ENCODE measurements at regions not wholly inside any gene's neighbourhood (a gene's known extent, or its start where the extent isn't known, plus 50 kb on each side); places are given as distances from the start of the nearest gene placed in this dataset.

DNA sequence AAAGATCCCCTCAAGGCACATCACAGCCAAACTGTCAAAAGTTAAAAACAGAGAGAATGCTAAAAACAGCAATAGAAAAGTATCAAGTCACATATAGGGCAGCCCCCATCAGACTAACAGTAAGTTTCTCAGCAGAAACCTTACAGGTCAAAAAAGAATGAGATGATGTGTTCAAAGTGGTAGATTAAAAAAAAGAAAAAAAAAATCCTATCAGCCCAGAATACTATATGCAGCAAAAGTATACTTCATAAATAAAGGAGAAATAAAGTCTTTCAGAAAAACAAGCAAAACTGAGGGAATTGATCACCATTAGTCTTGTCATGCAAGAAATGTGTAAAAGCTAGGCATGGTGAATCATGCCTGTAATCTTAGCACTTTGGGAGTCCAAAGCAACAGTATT is 99.9 kb upstream of the RAD23B start:
- Mint-ChIP-seq H3K4me3 (ENCODE audit: unreplicated experiment) (no peak overlapping the region), H3K36me3 (ENCODE audit: low read depth, unreplicated experiment) (no peaks in the 10 kb centered on the region), H3K27ac (ENCODE audit: unreplicated experiment) (no peak overlapping the region), H3K4me1 (ENCODE audit: unreplicated experiment) (peaks cover 3% of the 10 kb centered on the region), H3K9me3 (ENCODE audit: unreplicated experiment) (no peaks in the 10 kb centered on the region), H3K27me3 (ENCODE audit: unreplicated experiment) (peaks cover 3% of the 10 kb centered on the region)
- no peak for TF ChIP-seq CTCF (IDR thresholded peaks at IDR 0.05; ENCODE audit: unreplicated experiment)
- DNase-seq (ENCODE audit: low spot score): no peak

- Mint-ChIP-seq H3K4me1 (ENCODE audit: unreplicated experiment) (no peaks in the 10 kb centered on the region), H3K36me3 (ENCODE audit: low read depth, unreplicated experiment) (no peaks in the 10 kb centered on the region), H3K9me3 (ENCODE audit: unreplicated experiment) (no peaks in the 10 kb centered on the region), H3K4me3 (ENCODE audit: unreplicated experiment) (no peak overlapping the region), H3K27me3 (ENCODE audit: unreplicated experiment) (no peaks in the 10 kb centered on the region), H3K27ac (ENCODE audit: unreplicated experiment) (no peak overlapping the region)
- DNase-seq (ENCODE audit: low spot score): no peak
- no peak for TF ChIP-seq CTCF (IDR thresholded peaks at IDR 0.05; ENCODE audit: unreplicated experiment)
Observed at GRCh38 chr9:107188376-107188775, 94.7 kb upstream of the RAD23B start.

DNA sequence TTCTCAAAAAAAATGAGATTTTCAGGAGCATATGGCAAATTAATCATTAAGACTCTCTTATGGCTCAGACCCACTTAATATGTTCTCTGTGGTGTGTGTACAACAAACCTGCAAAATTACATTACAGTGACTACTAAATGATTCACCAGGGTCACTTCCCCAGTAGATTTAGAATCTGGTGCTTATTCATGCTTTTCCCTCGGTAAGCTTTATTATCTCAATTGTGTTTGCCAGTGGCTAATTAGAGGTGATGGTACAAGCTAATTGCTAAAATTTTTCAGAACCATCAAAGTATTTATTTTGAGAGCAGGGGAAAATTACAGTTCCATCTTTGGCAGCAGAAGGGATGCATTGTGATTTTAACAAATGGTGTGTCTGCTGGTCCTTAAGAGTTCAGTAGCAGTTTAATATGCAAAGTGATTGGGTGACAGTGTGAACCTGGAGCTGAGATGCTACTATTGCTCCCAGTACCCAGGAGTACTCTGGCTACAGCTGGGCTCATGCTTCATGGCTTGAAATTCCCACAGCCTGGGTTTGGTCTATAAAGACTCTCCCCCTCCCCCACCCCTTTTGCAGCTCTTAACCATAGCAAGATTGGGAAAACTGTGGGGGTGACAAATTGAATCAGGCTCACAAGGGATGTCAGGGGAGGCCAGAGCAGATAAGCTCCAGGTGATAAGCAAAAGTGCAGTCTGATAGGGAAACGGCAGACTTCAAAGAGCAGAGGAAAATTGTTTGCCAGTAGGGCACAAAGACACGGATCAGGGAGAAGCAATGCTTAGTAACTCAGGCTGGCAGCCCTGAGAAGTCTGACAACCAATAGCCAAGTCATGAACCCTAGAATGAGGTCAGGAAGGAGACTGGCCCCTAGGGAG is 92.8 kb upstream of the RAD23B start:
- Mint-ChIP-seq H3K9me3 (ENCODE audit: unreplicated experiment) (no peaks in the 10 kb centered on the region), H3K36me3 (ENCODE audit: low read depth, unreplicated experiment) (peaks cover 2% of the 10 kb centered on the region), H3K27me3 (ENCODE audit: unreplicated experiment) (no peaks in the 10 kb centered on the region), H3K4me3 (ENCODE audit: unreplicated experiment) (no peak overlapping the region), H3K4me1 (ENCODE audit: unreplicated experiment) (no peaks in the 10 kb centered on the region), H3K27ac (ENCODE audit: unreplicated experiment) (no peak overlapping the region)
- TF ChIP-seq CTCF (IDR thresholded peaks at IDR 0.05; ENCODE audit: unreplicated experiment): no peak
- DNase-seq (ENCODE audit: low spot score): no peak

GRCh38 chr9:107190936-107191290 is 92.2 kb upstream of the RAD23B start:
- no peak overlapping the region for H3K27ac Mint-ChIP-seq (ENCODE audit: unreplicated experiment)
- H3K27me3 Mint-ChIP-seq (ENCODE audit: unreplicated experiment): no peaks in the 10 kb centered on the region
- H3K36me3 Mint-ChIP-seq (ENCODE audit: low read depth, unreplicated experiment): peaks cover 3% of the 10 kb centered on the region
- no peaks in the 10 kb centered on the region for H3K9me3 Mint-ChIP-seq (ENCODE audit: unreplicated experiment)
- no peak for TF ChIP-seq CTCF (IDR thresholded peaks at IDR 0.05; ENCODE audit: unreplicated experiment)
- no peaks in the 10 kb centered on the region for H3K4me1 Mint-ChIP-seq (ENCODE audit: unreplicated experiment)
- H3K4me3 Mint-ChIP-seq (ENCODE audit: unreplicated experiment): no peak overlapping the region
- no peak for DNase-seq (ENCODE audit: low spot score)

DNA sequence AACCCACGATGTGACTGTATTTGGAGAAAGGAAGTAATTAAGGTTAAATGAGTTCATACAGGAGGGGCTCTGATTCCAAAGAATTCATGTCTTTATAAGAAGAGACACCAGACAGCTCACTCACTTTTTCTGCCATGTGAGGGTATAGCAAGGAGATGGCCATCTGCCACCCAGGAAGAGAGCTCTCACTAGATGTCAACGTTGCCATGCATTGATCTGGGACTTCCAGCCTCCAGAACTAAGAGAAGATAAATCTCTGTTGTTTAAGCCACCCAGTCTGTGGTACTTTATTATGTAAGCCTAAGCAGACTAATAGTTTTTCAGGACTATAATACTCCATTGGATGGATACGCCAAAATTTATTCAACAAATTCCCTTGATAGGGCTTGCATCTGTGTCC is 89.8 kb upstream of the RAD23B start:
- Mint-ChIP-seq H3K9me3 (ENCODE audit: unreplicated experiment) (no peaks in the 10 kb centered on the region), H3K4me3 (ENCODE audit: unreplicated experiment) (no peak overlapping the region), H3K27ac (ENCODE audit: unreplicated experiment) (no peak overlapping the region), H3K27me3 (ENCODE audit: unreplicated experiment) (no peaks in the 10 kb centered on the region), H3K4me1 (ENCODE audit: unreplicated experiment) (no peaks in the 10 kb centered on the region), H3K36me3 (ENCODE audit: low read depth, unreplicated experiment) (peaks cover 3% of the 10 kb centered on the region)
- no peak for TF ChIP-seq CTCF (IDR thresholded peaks at IDR 0.05; ENCODE audit: unreplicated experiment)
- DNase-seq (ENCODE audit: low spot score): no peak
